K562 (cell line): ENCODE measurements at regions not wholly inside any gene's neighbourhood (a gene's known extent, or its start where the extent isn't known, plus 50 kb on each side); places are given as distances from the start of the nearest gene placed in this dataset.

Experiments used
- KDM1A ChIP-seq, 2 experiments: fragments of 450-650 bp; IDR thresholded peaks; 2 replicates each; pipeline ENCODE4 v1.6.1; 2016; ENCODE audit warnings: mild to moderate bottlenecking in 2 of 2
- RUNX1 ChIP-seq: sonication (generic); IDR thresholded peaks from 2 replicates; pipeline ENCODE4 v1.6.1; 2016; ENCODE audit warnings: antibody characterized with exemption, low read depth

DNA sequence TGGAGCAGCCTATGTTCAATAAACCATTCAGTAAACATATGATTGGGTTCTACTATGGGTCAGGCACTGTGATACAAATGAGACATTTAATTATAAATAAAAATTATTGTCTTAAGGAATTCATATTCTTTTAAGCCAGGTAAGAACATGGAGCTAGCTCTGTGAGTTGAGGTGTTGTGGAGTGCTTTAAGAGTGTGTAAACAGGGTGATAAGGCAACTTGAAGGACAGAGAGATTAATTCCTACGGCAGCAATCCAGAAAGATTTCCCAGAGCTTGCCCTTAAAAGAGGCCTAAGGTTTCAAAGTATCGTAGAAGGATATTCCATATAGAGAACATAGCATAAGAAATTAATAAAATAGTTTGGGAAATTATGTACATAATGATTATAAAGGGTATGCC, 126.4 kb upstream of the FAT3 start:
- no peak for TF ChIP-seq RUNX1
- TF ChIP-seq KDM1A (IDR thresholded peaks at IDR 0.05) = no peak
